WTC11 (cell line): ENCODE measurements at regions not wholly inside any gene's neighbourhood (a gene's known extent, or its start where the extent isn't known, plus 50 kb on each side); places are given as distances from the start of the nearest gene placed in this dataset.

Experiments used
- CREM ChIP-seq: sonication (generic); formaldehyde crosslinking; IDR thresholded peaks from 2 replicates; pipeline ENCODE4 v1.8.1; 2022; ENCODE audit warnings: mild to moderate bottlenecking, missing genetic modification reagents, moderate library complexity
- CTCF ChIP-seq: fragments of 200-600 bp; IDR thresholded peaks from 2 replicates; pipeline ENCODE4 v1.8.0; 2022; ENCODE audit warnings: antibody characterized with exemption
- ELF4 ChIP-seq: sonication (generic); formaldehyde crosslinking; IDR thresholded peaks from 2 replicates; pipeline ENCODE4 v1.8.1; 2022; ENCODE audit warnings: low read depth, mild to moderate bottlenecking, moderate library complexity, missing genetic modification reagents
- EMX1 ChIP-seq: fragments of 250-450 bp; sonication (Bioruptor Pico); IDR thresholded peaks from 2 replicates; pipeline ENCODE4 v1.8.0; 2021; ENCODE audit warnings: mild to moderate bottlenecking
- ESRRA ChIP-seq: sonication (generic); formaldehyde crosslinking; IDR thresholded peaks from 2 replicates; pipeline ENCODE4 v1.8.1; 2022; ENCODE audit warnings: mild to moderate bottlenecking, missing genetic modification reagents, borderline replicate concordance
- FOXJ3 ChIP-seq: sonication (generic); formaldehyde crosslinking; IDR thresholded peaks from 2 replicates; pipeline ENCODE4 v1.9.0; 2021; ENCODE audit warnings: missing genetic modification reagents, mild to moderate bottlenecking, borderline replicate concordance
- HMGXB4 ChIP-seq: sonication (generic); formaldehyde crosslinking; IDR thresholded peaks from 2 replicates; pipeline ENCODE4 v1.8.1; 2023; ENCODE audit warnings: mild to moderate bottlenecking, moderate library complexity, missing genetic modification reagents
- MYBL2 ChIP-seq: sonication (generic); formaldehyde crosslinking; IDR thresholded peaks from 2 replicates; pipeline ENCODE4 v1.8.1; 2023; ENCODE audit warnings: mild to moderate bottlenecking, moderate library complexity, missing genetic modification reagents
- TEAD4 ChIP-seq: sonication (generic); formaldehyde crosslinking; IDR thresholded peaks from 2 replicates; pipeline ENCODE4 v1.8.0; 2022; ENCODE audit warnings: mild to moderate bottlenecking, missing genetic modification reagents
- ZBTB21 ChIP-seq: sonication (generic); formaldehyde crosslinking; IDR thresholded peaks from 2 replicates; pipeline ENCODE4 v1.8.1; 2023; ENCODE audit warnings: mild to moderate bottlenecking, missing genetic modification reagents, borderline replicate concordance
- ZNF138 ChIP-seq: sonication (generic); formaldehyde crosslinking; conservative IDR thresholded peaks from 2 replicates; pipeline ENCODE4 v1.8.1; 2022; ENCODE audit warnings: mild to moderate bottlenecking, moderate library complexity, missing genetic modification reagents
- ZNF219 ChIP-seq: sonication (generic); formaldehyde crosslinking; IDR thresholded peaks from 2 replicates; pipeline ENCODE4 v1.8.0; 2023; ENCODE audit warnings: missing genetic modification reagents, mild to moderate bottlenecking, borderline replicate concordance

GRCh38 chr16:47854737-47855136 is 301.1 kb downstream of the ABCC12 start:
- TF ChIP-seq CTCF = no peak
- TF ChIP-seq CREM = no peak
- no peak for TF ChIP-seq ESRRA (CRISPR knock-in tag)
- no peak for TF ChIP-seq TEAD4
- no peak for TF ChIP-seq ZBTB21
- TF ChIP-seq ZNF219 = no peak
- TF ChIP-seq FOXJ3 (CRISPR knock-in tag) = no peak
- TF ChIP-seq ELF4 = no peak
- no peak for TF ChIP-seq ZNF138 (CRISPR knock-in tag)
- TF ChIP-seq EMX1 (CRISPR knock-in tag) = no peak
- no peak for TF ChIP-seq HMGXB4
- TF ChIP-seq MYBL2 (CRISPR knock-in tag) = no peak
